Smooth muscle cell (in vitro differentiated cells): ENCODE measurements at regions not wholly inside any gene's neighbourhood (a gene's known extent, or its start where the extent isn't known, plus 50 kb on each side); places are given as distances from the start of the nearest gene placed in this dataset.

Experiments used
- DNase-seq: peaks from one replicate; lab custom pipeline; 2025; ENCODE audit not compliant: unreplicated experiment; lab: John Stamatoyannopoulos, UW
- H2AFZ ChIP-seq: fragments of 200-600 bp; sonication (generic); 2 replicates; pipeline ENCODE4 v1.6.0; 2016; ENCODE audit warnings: antibody characterized with exemption, low read depth, mild to moderate bottlenecking
- H3F3A ChIP-seq: fragments of 200-600 bp; sonication (generic); 2 replicates; pipeline ENCODE4 v1.6.0; 2017; ENCODE audit warnings: antibody characterized with exemption, low read depth
- H3K27ac ChIP-seq: fragments of 200-600 bp; sonication (generic); 2 replicates; pipeline ENCODE4 v1.5.1; 2016; ENCODE audit warnings: low read depth, mild to moderate bottlenecking
- H3K27me3 ChIP-seq: fragments of 200-600 bp; sonication (generic); 2 replicates; pipeline ENCODE4 v1.6.1; 2016; ENCODE audit warnings: low read depth, mild to moderate bottlenecking
- H3K36me3 ChIP-seq: fragments of 200-600 bp; sonication (generic); 2 replicates; pipeline ENCODE4 v1.5.1; 2016; ENCODE audit warnings: low read depth
- H3K4me1 ChIP-seq: fragments of 200-600 bp; sonication (generic); 2 replicates; pipeline ENCODE4 v1.5.1; 2016; ENCODE audit warnings: low read depth
- H3K4me2 ChIP-seq: fragments of 200-600 bp; sonication (generic); 2 replicates; pipeline ENCODE4 v1.6.0; 2016; ENCODE audit warnings: mild to moderate bottlenecking
- H3K4me3 ChIP-seq: fragments of 200-600 bp; sonication (generic); 2 replicates; pipeline ENCODE4 v1.5.1; 2016; ENCODE audit warnings: mild to moderate bottlenecking
- H3K79me2 ChIP-seq: fragments of 200-600 bp; sonication (generic); 2 replicates; pipeline ENCODE4 v1.6.0; 2016; ENCODE audit warnings: low read depth, mild to moderate bottlenecking
- H3K9ac ChIP-seq: fragments of 200-600 bp; sonication (generic); 2 replicates; pipeline ENCODE4 v1.6.0; 2016; ENCODE audit warnings: low read depth
- H3K9me3 ChIP-seq: fragments of 200-600 bp; sonication (generic); replicated peaks from 2 replicates; pipeline ENCODE4 v1.5.1; 2016; ENCODE audit warnings: low read depth
- H4K20me1 ChIP-seq: fragments of 200-600 bp; sonication (generic); 2 replicates; pipeline ENCODE4 v1.6.0; 2016; ENCODE audit warnings: low read depth
- WGBS: methylation state at CpG from one replicate; pipeline ENCODE4 v1.1.7; 2016; ENCODE audit warnings: low lambda C conversion rate; 5-methylcytosine and 5-hydroxymethylcytosine counted together
- TF ChIP-seq, protein P1 (sequence below): fragments of 200-600 bp; sonication (generic); IDR thresholded peaks from 2 replicates; pipeline ENCODE4 v1.5.1; 2017; ENCODE audit warnings: borderline replicate concordance, mild to moderate bottlenecking, antibody characterized with exemption; ENCODE audit not compliant: insufficient read depth, poor library complexity, severe bottlenecking

DNA sequence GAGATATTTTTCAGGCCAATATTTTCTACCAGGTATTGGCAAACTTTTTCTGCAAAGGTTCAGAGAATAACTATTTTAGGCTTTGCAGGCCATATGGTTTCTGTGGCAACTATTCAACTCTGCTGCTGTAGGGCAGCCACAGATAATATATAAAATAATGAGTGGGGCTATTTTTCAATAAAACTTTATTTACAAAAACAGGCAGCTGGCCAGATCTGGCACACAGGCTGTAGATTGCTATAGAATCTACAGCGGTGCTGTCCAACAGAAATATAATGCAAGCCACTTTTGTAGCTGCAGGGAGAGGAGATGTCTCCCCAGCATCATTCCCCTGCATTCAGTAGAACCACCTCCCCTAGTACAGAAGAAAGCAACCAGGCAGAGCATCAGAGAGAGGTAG, 97.6 kb upstream of the BCOR start:
- WGBS, result 96% methylated on average over 1 of the region's 1 CpG
- Histone ChIP-seq H3K9ac (no peak overlapping the region), H2AFZ (no peak overlapping the region), H3K27ac (no peak overlapping the region), H3K27me3 (no peaks in the 10 kb centered on the region), H3F3A (no peaks in the 10 kb centered on the region), H4K20me1 (no peaks in the 10 kb centered on the region), H3K9me3 (no peaks in the 10 kb centered on the region), H3K36me3 (no peaks in the 10 kb centered on the region), H3K79me2 (no peaks in the 10 kb centered on the region), H3K4me1 (no peaks in the 10 kb centered on the region), H3K4me2 (no peak overlapping the region), H3K4me3 (no peak overlapping the region)
- TF ChIP-seq, protein P1, sequence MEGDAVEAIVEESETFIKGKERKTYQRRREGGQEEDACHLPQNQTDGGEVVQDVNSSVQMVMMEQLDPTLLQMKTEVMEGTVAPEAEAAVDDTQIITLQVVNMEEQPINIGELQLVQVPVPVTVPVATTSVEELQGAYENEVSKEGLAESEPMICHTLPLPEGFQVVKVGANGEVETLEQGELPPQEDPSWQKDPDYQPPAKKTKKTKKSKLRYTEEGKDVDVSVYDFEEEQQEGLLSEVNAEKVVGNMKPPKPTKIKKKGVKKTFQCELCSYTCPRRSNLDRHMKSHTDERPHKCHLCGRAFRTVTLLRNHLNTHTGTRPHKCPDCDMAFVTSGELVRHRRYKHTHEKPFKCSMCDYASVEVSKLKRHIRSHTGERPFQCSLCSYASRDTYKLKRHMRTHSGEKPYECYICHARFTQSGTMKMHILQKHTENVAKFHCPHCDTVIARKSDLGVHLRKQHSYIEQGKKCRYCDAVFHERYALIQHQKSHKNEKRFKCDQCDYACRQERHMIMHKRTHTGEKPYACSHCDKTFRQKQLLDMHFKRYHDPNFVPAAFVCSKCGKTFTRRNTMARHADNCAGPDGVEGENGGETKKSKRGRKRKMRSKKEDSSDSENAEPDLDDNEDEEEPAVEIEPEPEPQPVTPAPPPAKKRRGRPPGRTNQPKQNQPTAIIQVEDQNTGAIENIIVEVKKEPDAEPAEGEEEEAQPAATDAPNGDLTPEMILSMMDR, result no peak
- DNase-seq, result no peak

DNA sequence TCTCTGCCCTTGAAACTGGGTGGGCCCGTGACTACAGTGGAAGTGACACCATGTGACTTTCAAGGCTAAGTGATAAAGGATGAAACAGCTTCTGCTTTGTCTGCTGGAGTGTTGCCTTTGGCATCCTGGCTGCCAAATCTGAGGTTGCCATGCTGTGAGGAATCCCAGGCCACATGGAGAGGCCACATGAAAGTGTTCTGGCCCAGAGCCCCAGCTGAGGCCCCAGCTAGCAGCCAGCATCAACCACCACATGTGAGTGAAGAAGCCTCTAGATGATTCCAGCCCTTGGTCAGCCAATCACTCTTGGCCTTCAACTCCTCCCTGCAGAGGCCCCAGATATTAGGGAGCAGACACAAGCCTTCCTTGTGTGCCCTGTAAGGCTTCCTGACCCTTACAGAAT, 94.4 kb upstream of the BCOR start:
- no peak for DNase-seq
- H4K20me1 ChIP-seq, result no peaks in the 10 kb centered on the region
- no peaks in the 10 kb centered on the region for H3K79me2 ChIP-seq
- H3K4me1 ChIP-seq, result peaks cover 8% of the 10 kb centered on the region
- H3K9me3 ChIP-seq, result no peaks in the 10 kb centered on the region
- H3K36me3 ChIP-seq, result no peaks in the 10 kb centered on the region
- no peak overlapping the region for H3K9ac ChIP-seq
- no peaks in the 10 kb centered on the region for H3K27me3 ChIP-seq
- H3K27ac ChIP-seq, result no peak overlapping the region
- no peak overlapping the region for H3K4me2 ChIP-seq
- no peak overlapping the region for H3K4me3 ChIP-seq
- WGBS, result 73% methylated on average over 1 of the region's 1 CpG
- H3F3A ChIP-seq, result no peaks in the 10 kb centered on the region
- TF ChIP-seq, protein P1, result no peak
- H2AFZ ChIP-seq, result no peak overlapping the region

DNA sequence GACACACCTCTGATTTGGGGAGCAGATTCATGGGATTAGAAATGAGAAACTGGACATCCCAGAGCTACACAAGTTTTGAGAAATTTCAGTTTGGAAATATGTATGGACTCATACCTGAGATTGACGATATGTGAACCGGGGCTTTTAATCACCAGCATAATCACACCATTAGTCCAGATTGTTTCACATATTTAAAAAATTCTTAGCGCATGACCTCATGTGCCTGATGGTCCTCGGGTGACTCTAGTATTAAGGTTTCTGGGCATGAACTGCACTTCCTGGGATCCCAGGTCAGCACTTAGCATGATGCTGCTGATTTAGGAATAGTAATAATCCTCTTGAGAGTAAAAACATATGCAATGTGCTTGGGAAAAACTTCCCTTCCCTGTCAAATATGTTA, 91.9 kb upstream of the BCOR start:
- H3K4me2 ChIP-seq, result no peak overlapping the region
- no peaks in the 10 kb centered on the region for H4K20me1 ChIP-seq
- 82% methylated on average over 4 of the region's 4 CpGs for WGBS
- no peak overlapping the region for H3K9ac ChIP-seq
- H2AFZ ChIP-seq, result no peak overlapping the region
- H3K4me1 ChIP-seq, result peaks cover 8% of the 10 kb centered on the region
- H3K79me2 ChIP-seq, result no peaks in the 10 kb centered on the region
- H3K36me3 ChIP-seq, result no peaks in the 10 kb centered on the region
- no peaks in the 10 kb centered on the region for H3K9me3 ChIP-seq
- H3K4me3 ChIP-seq, result no peak overlapping the region
- TF ChIP-seq, protein P1, result no peak
- no peaks in the 10 kb centered on the region for H3F3A ChIP-seq
- no peaks in the 10 kb centered on the region for H3K27me3 ChIP-seq
- H3K27ac ChIP-seq, result peak overlapping the region; percentile 26
- DNase-seq, result no peak

DNA sequence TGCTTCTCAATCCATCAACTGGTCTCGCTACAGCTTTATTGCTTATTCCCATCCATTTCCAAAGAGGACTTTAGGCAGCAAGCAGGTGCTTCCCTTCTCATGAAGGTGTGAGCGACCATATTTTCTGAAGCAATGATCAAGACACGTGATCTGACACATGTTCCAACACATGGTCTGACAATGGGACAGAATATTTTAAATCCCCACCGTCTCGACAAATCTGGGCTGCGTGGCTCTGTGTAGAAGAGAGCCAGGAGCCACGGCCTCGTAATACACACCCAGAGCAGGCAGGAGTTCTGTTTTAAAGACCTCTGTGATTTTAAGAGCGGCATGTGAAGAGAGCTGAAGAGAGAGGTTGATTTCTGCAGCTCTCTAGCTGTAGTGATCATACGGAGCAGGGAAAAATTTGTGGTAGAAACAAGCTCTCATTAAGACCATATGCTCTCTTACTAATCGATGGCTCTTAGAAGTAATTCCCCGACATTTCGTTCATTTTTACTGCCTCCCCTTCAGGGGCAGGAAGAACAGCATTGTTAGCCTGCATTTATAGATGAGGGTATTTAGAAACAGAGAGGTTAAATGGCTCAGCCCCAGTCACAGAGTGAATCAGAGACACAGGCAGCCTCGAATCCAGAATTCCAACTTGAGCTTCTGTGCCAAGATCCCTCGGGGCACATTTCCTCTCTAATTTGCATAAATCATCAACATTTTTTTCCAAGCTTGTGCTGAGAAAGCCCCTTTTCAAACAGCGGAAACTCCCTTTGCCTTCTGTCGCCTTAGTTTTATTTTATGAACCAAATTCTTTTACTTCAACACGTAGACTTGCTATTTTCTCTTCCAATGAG, 91.0 kb upstream of the BCOR start:
- no peak for DNase-seq
- no peaks in the 10 kb centered on the region for H3K27me3 ChIP-seq
- H3K4me1 ChIP-seq, result peaks cover 8% of the 10 kb centered on the region
- peak overlapping the region; percentile 26 for H3K27ac ChIP-seq
- no peaks in the 10 kb centered on the region for H3K79me2 ChIP-seq
- no peak overlapping the region for H3K4me2 ChIP-seq
- H3F3A ChIP-seq, result no peaks in the 10 kb centered on the region
- H3K4me3 ChIP-seq, result no peak overlapping the region
- TF ChIP-seq, protein P1, result no peak
- H3K9me3 ChIP-seq, result no peaks in the 10 kb centered on the region
- peak overlapping the region; percentile 76 for H2AFZ ChIP-seq
- no peak overlapping the region for H3K9ac ChIP-seq
- 63% methylated on average over 18 of the region's 18 CpGs for WGBS
- no peaks in the 10 kb centered on the region for H4K20me1 ChIP-seq
- no peaks in the 10 kb centered on the region for H3K36me3 ChIP-seq
